Testis (tissue), 2 donors: ENCODE measurements at regions not wholly inside any gene's neighbourhood (a gene's known extent, or its start where the extent isn't known, plus 50 kb on each side); places are given as distances from the start of the nearest gene placed in this dataset.
A peak's percentile ranks its signal among the peaks of the same experiment; 100 is the strongest.

Experiments
- DNase-seq: peaks from one replicate; pipeline ENCODE4 v3.0.0-alpha.2; 2019
- H3K27ac ChIP-seq, 2 donors: fragments of 200-600 bp; sonication (generic); one replicate each; pipeline ENCODE4 v1.5.1; 2019
- H3K27me3 ChIP-seq: fragments of 200-600 bp; sonication (generic); one replicate; pipeline ENCODE4 v1.5.1; 2019
- H3K36me3 ChIP-seq: fragments of 200-600 bp; sonication (generic); one replicate; pipeline ENCODE4 v1.5.1; 2017; ENCODE audit warnings: low read depth; ENCODE audit errors: missing control alignments
- H3K4me1 ChIP-seq: fragments of 200-600 bp; sonication (generic); one replicate; pipeline ENCODE4 v1.5.1; 2019
- H3K4me3 ChIP-seq, 2 donors: fragments of 200-600 bp; sonication (generic); one replicate each; pipeline ENCODE4 v1.5.1; 2017 to 2019
- H3K9me3 ChIP-seq: fragments of 200-600 bp; sonication (generic); one replicate; pipeline ENCODE4 v1.5.1; 2017
- CTCF ChIP-seq, 3 experiments: fragments of 450-650 bp in 2 of 3; fragments of 200-600 bp in 1 of 3; sonication (generic) in 1 of 3; IDR thresholded peaks; one replicate each; pipeline ENCODE4 v1.5.1; 2016 to 2019; ENCODE audit warnings: antibody characterized with exemption in 3 of 3, mild to moderate bottlenecking in 2 of 3, moderate library complexity in 1 of 3
- POLR2A ChIP-seq: fragments of 450-650 bp; IDR thresholded peaks from one replicate; pipeline ENCODE4 v1.6.1; 2017; ENCODE audit warnings: antibody characterized with exemption, mild to moderate bottlenecking, moderate library complexity
- WGBS, 2 donors: methylation state at CpG; one replicate each; pipeline ENCODE4 v1.1.5; 2018; 5-methylcytosine and 5-hydroxymethylcytosine counted together
- intact Hi-C: fragments of 100-400 bp; cut with DNase I; formaldehyde crosslinking; loops from one replicate; pipeline ENCODE4 v1.15.1; 2023; ENCODE audit warnings: low total_unique reads

- DNase-seq: no peak
- no peak for TF ChIP-seq CTCF (IDR thresholded peaks at IDR 0.05)
- no peak for TF ChIP-seq POLR2A
- H3K9me3 ChIP-seq: no peaks in the 10 kb centered on the region
- WGBS, 2 donors: 30 to 55% methylated on average over 1 of the region's 1 CpG
- intact Hi-C loops: no loop called here
- peak overlapping the region in 1 of 2 donors; percentile 28 for H3K27ac ChIP-seq
- no peak overlapping the region for H3K4me3 ChIP-seq
- peaks cover 22% of the 10 kb centered on the region for H3K4me1 ChIP-seq
- no peaks in the 10 kb centered on the region for H3K27me3 ChIP-seq
- no peaks in the 10 kb centered on the region for H3K36me3 ChIP-seq
These were observed 241.3 kb downstream of the MREG start for GRCh38 chr2:215772003-215772402.

GRCh38 chr2:215771241-215771640 lies 242.1 kb downstream of the MREG start:
- peak overlapping the region in 1 of 2 donors; percentile 28 for H3K27ac ChIP-seq
- H3K4me3 ChIP-seq: no peak overlapping the region
- DNase-seq: no peak
- H3K4me1 ChIP-seq: peaks cover 22% of the 10 kb centered on the region
- WGBS, 2 donors: 35 to 49% methylated on average over 2 of the region's 2 CpGs
- TF ChIP-seq POLR2A (no peak), CTCF (IDR thresholded peaks at IDR 0.05) (no peak)
- H3K36me3 ChIP-seq: no peaks in the 10 kb centered on the region
- H3K9me3 ChIP-seq: no peaks in the 10 kb centered on the region
- H3K27me3 ChIP-seq: no peaks in the 10 kb centered on the region
- intact Hi-C loops: no loop called here

GRCh38 chr2:215770668-215771067 lies 242.7 kb downstream of the MREG start:
- Histone ChIP-seq H3K27ac (no peak overlapping the region), H3K4me3 (no peak overlapping the region)

GRCh38 chr2:215769246-215769645 lies 244.1 kb downstream of the MREG start:
- no peaks in the 10 kb centered on the region for H3K27me3 ChIP-seq
- DNase-seq: no peak
- intact Hi-C loops: no loop called here
- H3K27ac ChIP-seq: no peak overlapping the region
- WGBS, 2 donors: 85 to 92% methylated on average over 2 of the region's 2 CpGs
- no peak overlapping the region for H3K4me3 ChIP-seq
- no peaks in the 10 kb centered on the region for H3K36me3 ChIP-seq
- TF ChIP-seq POLR2A (no peak), CTCF (IDR thresholded peaks at IDR 0.05) (no peak)
- no peaks in the 10 kb centered on the region for H3K9me3 ChIP-seq
- peaks cover 22% of the 10 kb centered on the region for H3K4me1 ChIP-seq

More at GRCh38 chr2:215770668-215771067, 242.7 kb downstream of the MREG start:
- H3K27me3 ChIP-seq: no peaks in the 10 kb centered on the region
- peaks cover 22% of the 10 kb centered on the region for H3K4me1 ChIP-seq
- intact Hi-C loops: no loop called here
- WGBS, 2 donors: 92 to 94% methylated on average over 4 of the region's 4 CpGs
- DNase-seq: no peak
- TF ChIP-seq POLR2A: no peak
- no peak for TF ChIP-seq CTCF (IDR thresholded peaks at IDR 0.05)
- H3K9me3 ChIP-seq: no peaks in the 10 kb centered on the region
- H3K36me3 ChIP-seq: no peaks in the 10 kb centered on the region

GRCh38 chr2:215767625-215768024 lies 245.7 kb downstream of the MREG start:
- no peaks in the 10 kb centered on the region for H3K9me3 ChIP-seq
- WGBS, 2 donors: 90 to 100% methylated on average over 1 of the region's 1 CpG
- no peaks in the 10 kb centered on the region for H3K36me3 ChIP-seq
- intact Hi-C loops: no loop called here
- H3K27ac ChIP-seq: no peak overlapping the region
- TF ChIP-seq POLR2A: no peak
- TF ChIP-seq CTCF (IDR thresholded peaks at IDR 0.05): no peak
- no peak overlapping the region for H3K4me3 ChIP-seq
- H3K27me3 ChIP-seq: no peaks in the 10 kb centered on the region
- DNase-seq: no peak
- peaks cover 19% of the 10 kb centered on the region for H3K4me1 ChIP-seq
